Left hindlimb (tissue), 1 donor: ENCODE measurements at regions not wholly inside any gene's neighbourhood (a gene's known extent, or its start where the extent isn't known, plus 50 kb on each side); places are given as distances from the start of the nearest gene placed in this dataset.

ENCODE experiments used
- DNase-seq: peaks from one replicate; pipeline ENCODE4 v3.0.0-alpha.2; 2018

DNA sequence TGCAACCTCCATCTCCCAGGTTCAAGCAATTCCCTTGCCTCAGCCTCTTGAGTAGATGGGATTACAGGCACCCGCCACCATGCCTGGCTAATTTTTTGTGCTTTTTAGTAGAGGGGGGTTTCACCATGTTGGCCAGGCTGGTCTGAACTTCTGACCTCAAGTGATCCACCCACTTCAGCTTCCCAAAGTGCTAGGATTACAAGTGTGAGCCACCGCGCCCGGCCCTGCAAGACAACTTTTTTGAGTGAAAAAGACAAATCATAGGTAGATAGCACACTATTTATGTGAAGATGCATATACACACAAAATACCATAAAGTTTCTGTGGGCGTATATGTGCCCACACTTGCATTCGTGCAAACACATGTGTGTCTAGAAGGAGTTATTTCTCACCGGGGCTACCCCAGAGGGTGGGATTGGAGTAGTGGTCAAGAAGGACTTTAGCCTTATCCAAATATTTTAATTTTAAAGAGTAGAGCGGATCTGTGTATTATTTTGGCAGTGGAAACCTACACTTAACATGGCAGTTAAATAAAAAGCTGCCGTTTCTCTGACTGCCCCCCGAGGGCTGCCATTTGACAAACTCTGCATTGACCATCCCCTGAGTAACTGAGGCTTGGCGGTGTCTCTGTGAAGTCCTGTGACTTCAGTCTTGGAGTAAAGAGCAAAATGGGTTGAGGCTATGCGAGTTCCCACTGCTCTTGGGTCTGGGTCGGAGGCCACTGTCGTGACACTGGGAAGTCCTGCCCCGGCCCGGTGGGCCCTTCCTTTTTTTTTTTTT, 93.4 kb upstream of the PTCH1 start:
- no peak for DNase-seq

GRCh38 chr9:95609426-95609825, 92.7 kb upstream of the PTCH1 start:
- DNase-seq = no peak

DNA sequence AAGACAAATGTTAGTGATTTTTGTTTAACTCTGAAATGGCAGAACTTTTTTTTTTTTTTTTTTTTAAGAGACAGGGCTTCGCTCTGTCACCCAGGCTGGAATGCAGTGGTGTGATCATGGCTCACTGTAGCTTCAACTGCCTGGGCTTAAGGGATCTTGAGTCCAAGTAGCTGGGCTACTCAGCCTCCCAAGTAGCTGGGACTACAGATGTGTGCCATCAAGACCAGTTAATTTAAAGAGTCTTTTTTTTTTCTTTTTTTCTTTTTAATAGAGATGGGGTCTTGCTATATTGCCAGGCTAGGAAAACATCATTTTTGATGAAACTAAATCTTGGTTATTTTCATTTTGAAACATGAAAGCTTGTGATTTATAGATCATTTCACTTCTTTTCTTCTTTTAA, 91.6 kb upstream of the PTCH1 start:
- DNase-seq = no peak

DNA sequence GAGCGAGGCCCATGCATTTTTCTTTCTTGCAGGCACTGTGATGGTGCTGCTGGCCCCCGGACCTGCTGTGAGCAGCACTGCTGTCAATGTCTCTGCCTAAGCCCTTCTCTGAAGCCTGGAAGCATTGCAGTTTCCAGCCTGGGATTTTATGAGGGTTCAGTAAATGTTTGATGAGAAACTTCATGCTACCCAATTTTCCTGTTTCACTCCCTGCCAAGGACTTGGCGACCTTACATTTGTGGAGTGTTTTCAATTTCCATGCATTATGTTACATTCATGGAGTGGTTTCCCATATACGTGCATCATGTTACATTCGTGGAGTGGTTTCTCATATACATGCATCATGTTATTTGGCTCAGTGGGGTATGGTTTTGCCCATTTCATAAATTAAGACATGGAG, 90.7 kb upstream of the PTCH1 start:
- no peak for DNase-seq

DNA sequence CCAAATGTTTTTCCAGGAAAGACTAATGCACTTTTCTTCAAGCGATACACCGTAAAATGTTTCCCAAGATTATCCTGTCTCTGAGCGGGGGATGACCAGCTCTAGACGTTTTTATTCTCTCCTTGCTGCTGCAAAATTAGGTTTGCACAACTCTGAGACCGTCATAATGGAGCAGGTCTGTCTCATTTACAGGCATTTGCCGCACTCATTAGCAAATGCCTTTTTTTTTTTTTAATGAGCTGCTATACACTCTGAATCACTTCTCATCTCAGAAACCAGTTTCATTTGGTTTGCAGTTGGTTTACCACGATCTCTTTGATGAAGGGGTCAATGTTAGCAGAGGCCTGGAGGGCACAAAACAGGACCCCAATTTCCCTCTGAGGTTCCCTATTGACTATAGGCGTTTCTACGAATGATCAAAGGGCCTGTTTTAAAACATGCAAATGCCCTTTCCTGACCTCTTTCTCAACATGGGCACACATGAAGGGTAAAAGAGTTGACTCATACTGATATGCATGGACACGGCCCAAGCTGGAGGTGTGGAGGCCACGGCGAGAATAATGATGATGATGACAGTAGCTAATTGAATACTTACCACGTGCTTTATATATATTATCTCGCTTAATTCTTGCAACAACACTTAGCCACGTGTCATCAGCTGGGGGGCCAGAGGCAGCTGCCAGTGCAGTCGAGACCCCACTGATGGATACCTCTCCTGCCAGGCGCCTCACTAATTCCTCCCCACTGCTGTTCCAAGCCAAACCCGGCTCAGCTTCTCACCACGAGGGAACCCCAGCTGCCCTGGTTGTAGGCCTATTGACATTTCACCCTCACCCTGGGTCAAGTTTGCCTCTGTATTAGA, 89.9 kb upstream of the PTCH1 start:
- DNase-seq = no peak

- DNase-seq = peak; percentile 69
These were observed 89.2 kb upstream of the PTCH1 start for GRCh38 chr9:95605816-95606488.

GRCh38 chr9:95605101-95605500, 88.3 kb upstream of the PTCH1 start:
- no peak for DNase-seq

GRCh38 chr9:95598236-95598635, 81.5 kb upstream of the PTCH1 start:
- no peak for DNase-seq

DNA sequence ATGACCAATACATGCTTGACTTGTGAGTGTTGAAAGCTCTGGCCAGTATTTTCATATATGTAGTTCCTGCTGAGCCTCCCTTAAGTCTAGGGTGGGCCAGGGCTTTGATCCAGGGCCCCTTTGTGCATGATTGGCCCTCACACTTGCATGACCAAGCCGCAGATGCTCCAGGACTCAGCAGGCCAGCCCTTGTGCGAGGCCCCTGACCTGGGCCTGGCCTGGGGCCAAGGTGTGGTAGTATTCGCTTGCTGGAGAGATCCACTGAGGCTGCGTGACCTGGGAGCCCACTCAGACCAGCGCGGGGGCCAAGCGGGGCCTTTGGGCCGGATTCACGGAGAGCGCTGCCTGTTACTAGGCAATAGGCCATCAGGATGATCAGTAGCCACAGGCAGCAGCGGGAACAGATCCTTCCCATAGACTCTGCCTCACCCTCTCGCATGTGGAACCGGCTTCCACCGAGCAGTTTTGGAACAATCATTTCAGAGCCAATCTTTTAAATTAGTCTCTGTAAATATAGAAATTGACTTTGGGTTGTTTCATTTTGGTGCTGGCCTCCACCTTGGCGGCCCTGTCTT, 79.0 kb upstream of the PTCH1 start:
- peak; percentile 56 for DNase-seq

DNA sequence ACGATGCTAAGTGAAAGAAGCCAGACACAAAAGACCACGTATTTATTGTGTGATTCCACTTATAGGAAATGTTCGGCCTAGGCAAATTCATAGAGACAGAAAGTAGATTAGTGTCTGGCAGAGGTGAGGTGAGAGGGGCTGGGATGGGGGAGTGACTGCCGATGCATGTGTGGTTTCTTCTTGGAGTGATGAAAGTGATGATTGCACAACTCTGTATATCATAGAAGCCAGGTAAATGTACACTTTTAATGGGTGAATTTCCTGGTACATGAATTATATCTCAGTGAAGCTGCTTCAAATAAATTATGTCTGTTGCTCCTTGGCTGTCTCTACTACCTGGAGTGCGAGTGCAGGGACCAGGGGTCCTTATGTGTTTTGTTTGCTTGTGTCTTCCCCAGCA, 76.2 kb upstream of the PTCH1 start:
- no peak for DNase-seq

- no peak for DNase-seq
These were observed 72.2 kb upstream of the PTCH1 start for GRCh38 chr9:95588724-95589588.

DNA sequence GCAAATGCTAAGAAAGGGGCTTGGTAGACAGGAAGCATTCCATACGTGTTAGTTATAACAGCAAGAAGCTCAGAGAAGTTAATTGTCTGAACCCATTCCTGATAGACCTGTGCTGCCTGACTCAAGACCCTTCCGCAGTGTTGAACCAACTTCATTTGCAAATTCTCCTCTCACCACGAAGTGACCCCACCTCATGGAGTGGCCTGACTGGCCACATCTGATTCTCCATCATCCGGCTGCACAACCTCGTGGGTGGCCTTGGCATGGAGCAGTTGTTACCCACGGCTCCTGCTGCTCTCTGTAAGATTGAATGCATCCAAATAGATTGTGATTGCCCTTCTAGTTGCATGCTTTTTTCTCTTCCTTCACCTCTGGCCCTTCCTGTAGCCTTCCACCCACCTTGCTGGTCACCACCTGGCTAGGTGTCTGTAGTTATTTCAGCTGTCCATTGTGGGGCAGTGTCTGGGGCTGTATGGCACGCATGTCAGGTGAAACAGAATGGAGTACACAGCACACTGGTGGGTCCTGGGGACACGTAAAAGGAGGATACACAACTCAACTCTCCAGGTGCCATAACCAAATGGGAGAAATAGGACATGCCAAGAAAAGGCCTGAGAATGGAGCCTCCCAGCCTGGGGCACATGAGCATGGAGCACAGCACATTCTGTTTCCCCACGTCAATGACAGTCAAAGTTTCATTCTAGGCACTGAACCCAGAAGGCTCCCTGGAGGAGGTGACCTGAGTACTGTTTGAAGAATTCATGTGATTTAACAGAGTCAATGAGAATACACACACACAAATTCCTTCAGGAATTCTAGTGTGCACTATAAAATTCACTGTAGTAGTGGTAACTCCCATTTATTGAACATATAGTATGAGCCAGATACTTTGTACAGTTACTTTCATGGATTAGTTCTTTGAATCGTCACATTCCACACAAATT, 70.5 kb upstream of the PTCH1 start:
- DNase-seq = no peak

- DNase-seq = no peak
These were observed 69.6 kb upstream of the PTCH1 start for GRCh38 chr9:95586326-95586725.

- no peak for DNase-seq
These were observed 69.1 kb upstream of the PTCH1 start for GRCh38 chr9:95585824-95586223.

DNA sequence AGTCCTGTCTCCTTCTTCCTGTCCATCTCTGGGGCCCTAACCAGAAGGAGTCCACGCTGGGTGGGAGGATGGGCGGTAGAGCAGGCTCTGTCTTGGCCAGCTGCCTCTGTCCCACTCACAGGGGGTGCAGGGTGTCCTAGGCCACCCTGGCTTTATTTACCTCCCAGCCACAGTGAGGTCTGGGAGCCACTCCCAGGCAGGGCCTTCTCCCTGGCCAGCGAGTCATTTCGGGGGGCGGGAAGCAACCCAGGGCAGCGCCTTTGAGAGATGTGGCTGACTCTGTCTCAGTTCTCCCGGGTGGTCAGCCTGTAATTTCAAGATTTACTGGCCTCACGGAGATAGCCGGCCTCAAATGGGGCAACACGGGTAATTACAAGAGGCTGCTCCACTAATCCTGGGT, 67.4 kb upstream of the PTCH1 start:
- peak; percentile 64 for DNase-seq

- no peak for DNase-seq
These were observed 65.1 kb upstream of the PTCH1 start for GRCh38 chr9:95581900-95582299.

GRCh38 chr9:95580812-95581761, 64.3 kb upstream of the PTCH1 start:
- DNase-seq = no peak

- DNase-seq = no peak
These were observed 58.2 kb upstream of the PTCH1 start for GRCh38 chr9:95574866-95575553.

DNA sequence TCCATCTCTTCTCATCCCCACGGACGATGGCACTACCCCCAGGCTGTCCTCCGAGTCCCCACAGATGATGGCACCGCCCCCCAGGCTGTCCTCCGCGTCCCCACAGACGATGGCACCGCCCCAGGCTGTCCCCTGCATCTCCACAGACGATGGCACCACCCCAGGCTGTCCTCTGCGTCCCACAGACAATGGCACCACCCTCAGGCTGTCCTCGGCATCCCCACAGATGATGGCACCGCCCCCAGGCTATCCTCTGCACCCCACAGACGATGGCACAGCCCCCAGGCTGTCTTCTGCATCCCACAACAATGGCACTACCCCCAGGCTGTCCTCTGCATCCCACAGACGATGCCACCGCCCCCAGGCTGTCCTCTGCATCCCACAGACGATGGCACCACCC, 57.4 kb upstream of the PTCH1 start:
- no peak for DNase-seq
